ENCODE measurements at regions not wholly inside any gene's neighbourhood (a gene's known extent, or its start where the extent isn't known, plus 50 kb on each side); places are given as distances from the start of the nearest gene placed in this dataset.

- no peaks in the 10 kb centered on the region for H3K4me1 ChIP-seq (ENCODE audit: control insufficient read depth, insufficient read depth, low read length)
- H3K4me3 ChIP-seq (ENCODE audit: low read depth, low read length), result no peak overlapping the region
- no peak overlapping the region for H3K27ac ChIP-seq (ENCODE audit: low read depth, low read length)
- H3K9me3 ChIP-seq (ENCODE audit: control insufficient read depth, insufficient read depth, low read length), result no peaks in the 10 kb centered on the region
- no peak for DNase-seq (ENCODE audit: low read depth in 4 of 6, low spot score in 6 of 6)
- H3K36me3 ChIP-seq (ENCODE audit: control insufficient read depth, insufficient read depth, low read length), result no peaks in the 10 kb centered on the region
- H3K27me3 ChIP-seq (ENCODE audit: control insufficient read depth, insufficient read depth, low read length), result no peaks in the 10 kb centered on the region
These were observed 99.9 kb upstream of the GUCY1A2 start for GRCh38 chr11:107118025-107118720.

DNA sequence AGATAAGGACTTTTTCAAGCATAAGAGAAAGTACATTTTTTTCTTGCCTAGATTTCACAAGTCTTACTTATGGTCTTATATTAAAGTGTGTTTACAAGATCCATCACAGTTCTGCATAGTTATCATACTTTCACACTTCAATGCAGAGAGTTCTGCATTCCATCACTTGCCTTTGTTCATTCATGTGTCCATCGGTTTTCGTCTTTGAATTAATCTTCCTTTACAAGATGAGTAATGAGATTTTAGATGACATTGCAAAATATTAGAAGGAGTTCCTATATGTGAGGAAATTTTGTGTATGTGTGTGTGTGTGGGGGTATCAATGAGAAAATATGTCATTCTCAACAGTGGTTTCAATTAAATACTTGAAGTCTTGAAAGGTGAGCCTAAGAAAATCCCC lies 98.1 kb upstream of the GUCY1A2 start:
- no peak for DNase-seq (ENCODE audit: low read depth in 4 of 6, low spot score in 6 of 6)
- no peaks in the 10 kb centered on the region for H3K9me3 ChIP-seq (ENCODE audit: control insufficient read depth, insufficient read depth, low read length)
- H3K27ac ChIP-seq (ENCODE audit: low read depth, low read length), result no peak overlapping the region
- H3K4me1 ChIP-seq (ENCODE audit: control insufficient read depth, insufficient read depth, low read length), result no peaks in the 10 kb centered on the region
- no peak overlapping the region for H3K4me3 ChIP-seq (ENCODE audit: low read depth, low read length)
- H3K36me3 ChIP-seq (ENCODE audit: control insufficient read depth, insufficient read depth, low read length), result no peaks in the 10 kb centered on the region
- no CpG with 5 or more reads among the region's 2 CpGs for WGBS (ENCODE audit: insufficient coverage)
- no peaks in the 10 kb centered on the region for H3K27me3 ChIP-seq (ENCODE audit: control insufficient read depth, insufficient read depth, low read length)

- peak in 2 of 6 donors; percentile 32 to 68 for DNase-seq (ENCODE audit: low read depth in 4 of 6, low spot score in 6 of 6)
- H3K27ac ChIP-seq (ENCODE audit: low read depth, low read length), result no peak overlapping the region
- no peaks in the 10 kb centered on the region for H3K36me3 ChIP-seq (ENCODE audit: control insufficient read depth, insufficient read depth, low read length)
- H3K4me1 ChIP-seq (ENCODE audit: control insufficient read depth, insufficient read depth, low read length), result no peaks in the 10 kb centered on the region
- 66% methylated on average over 9 of the region's 9 CpGs for WGBS (ENCODE audit: insufficient coverage)
- H3K27me3 ChIP-seq (ENCODE audit: control insufficient read depth, insufficient read depth, low read length), result no peaks in the 10 kb centered on the region
- H3K4me3 ChIP-seq (ENCODE audit: low read depth, low read length), result no peak overlapping the region
- no peaks in the 10 kb centered on the region for H3K9me3 ChIP-seq (ENCODE audit: control insufficient read depth, insufficient read depth, low read length)
These were observed 84.6 kb upstream of the GUCY1A2 start for GRCh38 chr11:107102692-107103477.

DNA sequence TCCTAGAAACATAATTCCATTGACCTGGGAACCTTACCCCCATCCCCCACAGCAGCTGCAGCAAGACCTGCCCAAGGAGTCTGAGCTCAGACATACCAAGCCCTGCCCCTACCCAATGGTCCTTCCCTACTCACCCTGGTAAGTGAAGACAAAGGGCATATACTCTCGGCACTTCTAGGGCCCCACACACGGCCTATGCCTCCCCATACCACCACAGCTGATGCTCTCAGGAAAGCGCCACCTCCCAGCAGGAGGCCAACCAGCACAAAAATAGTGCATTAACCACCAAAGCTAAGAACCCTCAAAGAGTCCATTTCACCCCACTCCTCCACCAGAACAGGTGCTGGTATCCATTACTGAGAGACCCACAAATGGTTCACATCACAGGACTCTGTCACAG lies 74.4 kb upstream of the GUCY1A2 start:
- Histone ChIP-seq H3K27ac (ENCODE audit: low read depth, low read length) (no peak overlapping the region), H3K9me3 (ENCODE audit: control insufficient read depth, insufficient read depth, low read length) (peaks cover 1% of the 10 kb centered on the region), H3K27me3 (ENCODE audit: control insufficient read depth, insufficient read depth, low read length) (no peaks in the 10 kb centered on the region), H3K4me1 (ENCODE audit: control insufficient read depth, insufficient read depth, low read length) (no peaks in the 10 kb centered on the region), H3K4me3 (ENCODE audit: low read depth, low read length) (no peak overlapping the region), H3K36me3 (ENCODE audit: control insufficient read depth, insufficient read depth, low read length) (no peaks in the 10 kb centered on the region)
- WGBS (ENCODE audit: insufficient coverage), result 93% methylated on average over 3 of the region's 3 CpGs
- DNase-seq (ENCODE audit: low read depth in 4 of 6, low spot score in 6 of 6), result no peak

DNA sequence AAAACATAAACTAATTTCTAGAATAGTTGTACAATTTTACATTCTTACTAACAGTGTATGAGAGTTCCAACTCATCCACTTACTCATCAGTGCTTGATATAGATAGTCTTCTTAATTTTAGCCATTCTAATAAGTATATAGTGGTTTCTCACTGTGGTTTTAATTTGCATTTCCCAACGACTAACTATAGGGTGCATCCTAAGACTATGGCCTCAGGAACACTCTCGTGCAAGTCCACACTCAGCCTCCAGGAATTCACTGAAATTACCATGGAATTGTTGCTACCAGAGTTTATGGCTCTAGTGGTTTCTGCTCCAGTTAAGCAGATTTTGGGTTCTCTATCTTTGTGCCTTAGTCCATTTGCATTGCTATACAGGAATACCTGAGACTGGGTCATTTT lies 60.1 kb upstream of the GUCY1A2 start:
- no CpG with 5 or more reads among the region's 2 CpGs for WGBS (ENCODE audit: insufficient coverage)
- no peaks in the 10 kb centered on the region for H3K4me1 ChIP-seq (ENCODE audit: control insufficient read depth, insufficient read depth, low read length)
- DNase-seq (ENCODE audit: low read depth in 4 of 6, low spot score in 6 of 6), result no peak
- H3K36me3 ChIP-seq (ENCODE audit: control insufficient read depth, insufficient read depth, low read length), result no peaks in the 10 kb centered on the region
- no peaks in the 10 kb centered on the region for H3K27me3 ChIP-seq (ENCODE audit: control insufficient read depth, insufficient read depth, low read length)
- H3K4me3 ChIP-seq (ENCODE audit: low read depth, low read length), result no peak overlapping the region
- peaks cover 7% of the 10 kb centered on the region for H3K9me3 ChIP-seq (ENCODE audit: control insufficient read depth, insufficient read depth, low read length)
- H3K27ac ChIP-seq (ENCODE audit: low read depth, low read length), result no peak overlapping the region

- WGBS (ENCODE audit: insufficient coverage), result 83% methylated on average over 1 of the region's 2 CpGs
- Histone ChIP-seq H3K9me3 (ENCODE audit: control insufficient read depth, insufficient read depth, low read length) (peaks cover 2% of the 10 kb centered on the region), H3K27ac (ENCODE audit: low read depth, low read length) (no peak overlapping the region), H3K4me3 (ENCODE audit: low read depth, low read length) (no peak overlapping the region), H3K4me1 (ENCODE audit: control insufficient read depth, insufficient read depth, low read length) (no peaks in the 10 kb centered on the region), H3K27me3 (ENCODE audit: control insufficient read depth, insufficient read depth, low read length) (no peaks in the 10 kb centered on the region), H3K36me3 (ENCODE audit: control insufficient read depth, insufficient read depth, low read length) (no peaks in the 10 kb centered on the region)
- DNase-seq (ENCODE audit: low read depth in 4 of 6, low spot score in 6 of 6), result no peak
These were observed 58.6 kb upstream of the GUCY1A2 start for GRCh38 chr11:107076832-107077231.

DNA sequence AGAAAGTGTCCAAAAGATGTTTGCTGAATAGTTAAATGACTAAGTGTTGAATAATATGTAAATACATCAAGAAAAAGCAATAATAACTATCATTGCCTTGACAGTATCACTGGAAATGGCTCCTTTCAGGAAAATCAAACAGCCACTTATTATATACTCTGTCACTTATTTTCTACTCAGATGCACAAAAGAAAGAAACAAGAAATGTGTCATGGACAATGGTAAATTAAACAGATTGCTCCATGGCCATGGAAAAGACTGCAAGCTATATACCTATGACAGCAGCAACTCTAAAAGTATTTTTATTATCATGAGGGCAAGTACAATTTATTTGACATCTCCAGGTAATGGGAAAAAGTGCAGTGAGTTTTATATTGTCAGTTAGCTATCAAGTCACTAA lies 52.9 kb upstream of the GUCY1A2 start:
- H3K27ac ChIP-seq (ENCODE audit: low read depth, low read length), result no peak overlapping the region
- no peaks in the 10 kb centered on the region for H3K36me3 ChIP-seq (ENCODE audit: control insufficient read depth, insufficient read depth, low read length)
- H3K9me3 ChIP-seq (ENCODE audit: control insufficient read depth, insufficient read depth, low read length), result no peaks in the 10 kb centered on the region
- H3K4me1 ChIP-seq (ENCODE audit: control insufficient read depth, insufficient read depth, low read length), result no peaks in the 10 kb centered on the region
- no peaks in the 10 kb centered on the region for H3K27me3 ChIP-seq (ENCODE audit: control insufficient read depth, insufficient read depth, low read length)
- H3K4me3 ChIP-seq (ENCODE audit: low read depth, low read length), result no peak overlapping the region
- peak in 1 of 6 donors; percentile 19 for DNase-seq (ENCODE audit: low read depth in 4 of 6, low spot score in 6 of 6)

All from spinal cord (tissue), 9 donors.